Stomach (tissue), 8 donors: ENCODE measurements at regions not wholly inside any gene's neighbourhood (a gene's known extent, or its start where the extent isn't known, plus 50 kb on each side); places are given as distances from the start of the nearest gene placed in this dataset.

Experiments
- DNase-seq, 2 donors: peaks; one replicate each; pipeline versions ENCODE4 v3.0.0 to v3.0.0-alpha.2; 2013 to 2019
- H3K27ac ChIP-seq, 5 donors: fragments of 200-600 bp in 4 of 5; sonication (generic) in 4 of 5; one replicate each; pipeline ENCODE4 v1.5.1; 2013 to 2019; ENCODE audit warnings: mild to moderate bottlenecking in 1 of 5, moderate library complexity in 1 of 5
- H3K27me3 ChIP-seq, 3 donors: fragments of 200-600 bp; sonication (generic); one replicate each; pipeline ENCODE4 v1.5.1; 2017 to 2019; ENCODE audit warnings: mixed run types in 1 of 3
- H3K36me3 ChIP-seq, 4 donors: fragments of 200-600 bp; sonication (generic); 1 replicate in 3 of 4; 2 replicates in 1 of 4; pipeline ENCODE4 v1.5.1; 2016 to 2019
- H3K4me1 ChIP-seq, 4 donors: fragments of 200-600 bp; sonication (generic); one replicate each; pipeline ENCODE4 v1.5.1; 2016 to 2019
- H3K4me3 ChIP-seq, 4 donors: fragments of 200-600 bp; sonication (generic) in 3 of 4; one replicate each; pipeline ENCODE4 v1.5.1; 2016 to 2019; ENCODE audit warnings: mild to moderate bottlenecking in 1 of 4
- H3K9me3 ChIP-seq, 4 donors: fragments of 200-600 bp; sonication (generic); one replicate each; pipeline ENCODE4 v1.5.1; 2016 to 2019
- CTCF ChIP-seq, 7 experiments: fragments of 450-650 bp in 4 of 7; fragments of 200-600 bp in 3 of 7; sonication (generic) in 3 of 7; IDR thresholded peaks; one replicate each; pipeline ENCODE4 v1.5.1; 2016 to 2019; ENCODE audit warnings: antibody characterized with exemption in 7 of 7, control low read depth in 2 of 7, mild to moderate bottlenecking in 1 of 7
- EP300 ChIP-seq: sonication (generic); formaldehyde crosslinking; IDR thresholded peaks from one replicate; pipeline ENCODE4 v1.6.1; 2017; ENCODE audit warnings: antibody characterized with exemption
- POLR2A ChIP-seq, 4 donors: fragments of 450-650 bp; IDR thresholded peaks; one replicate each; pipeline ENCODE4 v1.6.1; 2016; ENCODE audit warnings: antibody characterized with exemption in 4 of 4, control low read depth in 2 of 4, mild to moderate bottlenecking in 1 of 4, moderate library complexity in 1 of 4
- POLR2AphosphoS5 ChIP-seq, 3 donors: sonication (generic); formaldehyde crosslinking; IDR thresholded peaks; one replicate each; pipeline ENCODE4 v1.6.1; 2016; ENCODE audit warnings: antibody characterized with exemption in 3 of 3
- WGBS, 5 donors: extraction: QIAGEN DNeasy Blood & Tissue Kit in 3 of 5; methylation state at CpG; one replicate each; pipeline versions ENCODE4 v1.1.5 to v1.1.7; 2013 to 2018; 5-methylcytosine and 5-hydroxymethylcytosine counted together
- intact Hi-C: fragments of 100-400 bp; cut with DNase I; formaldehyde crosslinking; loops from one replicate; pipeline ENCODE4 v1.15.1; 2023; ENCODE audit warnings: low total_unique reads
- donor health status: healthy with polysubstance abuse.
- donor health status: Bipolar disorder and iron deficiency.
- donor health status: healthy.

DNA sequence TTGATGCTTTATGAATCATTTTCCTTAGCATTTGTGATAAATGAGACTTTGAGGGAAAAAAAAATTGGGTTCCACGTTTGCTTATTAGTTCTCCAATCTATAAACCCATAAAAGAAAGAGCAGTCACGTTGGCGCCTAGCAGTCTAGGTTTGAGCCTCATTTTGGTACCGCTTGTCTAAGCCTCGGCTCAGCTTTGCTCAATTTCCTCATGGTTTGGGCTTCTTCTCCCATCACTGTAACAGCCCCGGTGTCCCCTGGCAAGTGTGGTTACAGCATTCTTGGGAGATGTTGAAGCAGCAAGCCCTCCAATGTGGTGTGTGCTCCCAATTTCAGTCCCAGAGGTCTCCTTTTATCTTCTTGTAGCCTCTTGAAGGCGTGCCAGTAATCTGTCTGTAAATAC lies 578.4 kb downstream of the CDK5RAP2 start:
- TF ChIP-seq POLR2AphosphoS5 (IDR thresholded peaks at IDR 0.05) (no peak), POLR2A (IDR thresholded peaks at IDR 0.05) (no peak), CTCF (IDR thresholded peaks at IDR 0.05) (no peak), EP300 (no peak)
- whole genome bisulfite sequencing, 5 donors = 63 to 67% (median 65%) methylated on average over 7 of the region's 7 CpGs
- Histone ChIP-seq H3K4me1 (peaks cover 0 to 4% (median 0%) of the 10 kb centered on the region in 4 donors), H3K27me3 (no peaks in the 10 kb centered on the region), H3K9me3 (no peaks in the 10 kb centered on the region), H3K27ac (no peak overlapping the region), H3K4me3 (no peak overlapping the region), H3K36me3 (no peaks in the 10 kb centered on the region)
- intact Hi-C loops = no loop called here
- no peak for DNase-seq

DNA sequence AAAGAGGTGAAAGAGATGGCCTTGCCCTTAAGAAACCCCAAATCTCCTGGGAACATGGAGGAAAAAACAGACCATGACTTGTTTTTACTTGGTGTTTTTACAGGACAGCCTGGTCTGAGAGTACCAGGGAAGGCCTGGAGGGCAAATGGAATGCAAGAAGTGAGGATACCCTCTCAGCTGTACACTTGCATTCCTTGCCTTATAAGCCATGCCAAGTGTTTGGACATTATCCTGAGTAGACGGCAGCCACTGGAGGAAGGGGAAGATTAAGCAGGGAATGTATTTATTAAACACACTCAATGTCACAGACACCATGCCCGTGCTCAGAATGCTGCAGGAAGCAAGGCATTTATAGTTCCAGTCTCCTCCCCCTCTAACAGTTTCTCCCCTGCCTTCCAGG lies 581.4 kb downstream of the CDK5RAP2 start:
- no peak overlapping the region for H3K4me3 ChIP-seq
- WGBS, 5 donors = 7 to 45% (median 33%) methylated on average over 2 of the region's 2 CpGs
- DNase-seq = peak in 1 of 2 donors; percentile 46
- intact Hi-C loops = no loop called here
- H3K27ac ChIP-seq = no peak overlapping the region
- H3K9me3 ChIP-seq = no peaks in the 10 kb centered on the region
- peaks cover 0 to 4% (median 0%) of the 10 kb centered on the region in 4 donors for H3K4me1 ChIP-seq
- no peaks in the 10 kb centered on the region for H3K27me3 ChIP-seq
- no peaks in the 10 kb centered on the region for H3K36me3 ChIP-seq
- TF ChIP-seq CTCF (IDR thresholded peaks at IDR 0.05) (no peak), POLR2AphosphoS5 (IDR thresholded peaks at IDR 0.05) (no peak), EP300 (no peak), POLR2A (IDR thresholded peaks at IDR 0.05) (no peak)

DNA sequence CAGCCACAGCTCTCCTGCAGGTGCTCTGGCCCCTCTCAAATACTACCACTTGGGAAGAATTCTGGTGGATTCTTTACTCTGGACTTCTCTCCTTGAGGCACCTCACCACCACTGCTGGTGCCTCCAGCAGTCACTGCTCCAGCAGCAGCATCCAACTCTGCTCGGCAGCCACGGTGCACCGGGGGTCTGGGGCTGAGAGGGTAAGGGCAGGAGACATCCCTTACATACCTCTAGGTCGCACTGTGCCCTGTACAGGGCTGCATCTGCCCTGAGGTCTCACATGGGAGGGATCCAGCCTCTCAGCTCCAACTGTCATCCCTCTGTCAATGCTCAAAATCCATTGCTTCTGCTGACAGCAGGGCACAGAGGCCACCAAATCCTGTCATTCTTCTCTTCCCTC lies 588.2 kb downstream of the CDK5RAP2 start:
- Histone ChIP-seq H3K27ac (no peak overlapping the region), H3K9me3 (no peaks in the 10 kb centered on the region), H3K36me3 (no peaks in the 10 kb centered on the region), H3K4me1 (no peaks in the 10 kb centered on the region), H3K27me3 (peaks cover 0 to under 1% (median 0%) of the 10 kb centered on the region in 3 donors), H3K4me3 (no peak overlapping the region)
- intact Hi-C loops = no loop called here
- WGBS, 5 donors = 63 to 82% (median 71%) methylated on average over 4 of the region's 4 CpGs
- no peak for TF ChIP-seq POLR2AphosphoS5 (IDR thresholded peaks at IDR 0.05)
- DNase-seq = no peak

DNA sequence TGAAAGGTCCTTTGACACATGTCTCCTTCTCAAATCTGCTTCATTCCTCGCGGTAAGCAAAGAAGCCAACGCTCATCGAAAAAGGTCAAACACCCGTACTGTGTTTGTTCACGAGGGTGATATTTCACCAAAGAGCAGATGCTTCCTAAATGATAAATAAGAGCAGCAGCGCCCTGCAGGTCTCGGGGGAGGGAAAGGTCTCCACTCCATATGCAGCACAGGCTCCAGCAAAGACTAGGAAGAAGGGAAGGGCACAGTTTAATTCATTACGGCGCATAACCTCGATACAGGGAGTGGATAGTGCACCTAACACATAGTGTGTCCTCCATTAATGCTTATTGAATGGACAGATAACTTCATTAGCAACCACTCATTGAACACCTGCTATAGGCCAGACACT lies 593.3 kb downstream of the CDK5RAP2 start:
- no peak for TF ChIP-seq POLR2AphosphoS5 (IDR thresholded peaks at IDR 0.05)
- TF ChIP-seq CTCF (IDR thresholded peaks at IDR 0.05) = no peak
- no peak for TF ChIP-seq EP300
- no peak for TF ChIP-seq POLR2A (IDR thresholded peaks at IDR 0.05)
- WGBS, 5 donors = 51 to 66% (median 52%) methylated on average over 11 of the region's 11 CpGs
- Histone ChIP-seq H3K4me1 (no peaks in the 10 kb centered on the region), H3K27ac (no peak overlapping the region), H3K9me3 (no peaks in the 10 kb centered on the region), H3K4me3 (no peak overlapping the region), H3K36me3 (no peaks in the 10 kb centered on the region), H3K27me3 (peaks cover 0 to 10% (median 4%) of the 10 kb centered on the region in 3 donors)
- intact Hi-C loops = no loop called here
- DNase-seq = no peak

GRCh38 chr9:119986205-119986604 lies 593.8 kb downstream of the CDK5RAP2 start:
- Histone ChIP-seq H3K27me3 (peaks cover 0 to 10% (median 4%) of the 10 kb centered on the region in 3 donors), H3K36me3 (no peaks in the 10 kb centered on the region), H3K9me3 (no peaks in the 10 kb centered on the region), H3K27ac (no peak overlapping the region), H3K4me1 (no peaks in the 10 kb centered on the region), H3K4me3 (no peak overlapping the region)
- TF ChIP-seq CTCF (IDR thresholded peaks at IDR 0.05) (no peak), POLR2A (IDR thresholded peaks at IDR 0.05) (no peak), POLR2AphosphoS5 (IDR thresholded peaks at IDR 0.05) (no peak), EP300 (no peak)
- 23 to 30% (median 28%) methylated on average over 3 to 4 of the region's 4 CpGs for WGBS, 5 donors
- DNase-seq = no peak
- intact Hi-C loops = no loop called here
